HG02571 (cell line): ENCODE measurements at regions not wholly inside any gene's neighbourhood (a gene's known extent, or its start where the extent isn't known, plus 50 kb on each side); places are given as distances from the start of the nearest gene placed in this dataset.
"Not testable (repeated sequence)": the region's sequence is repeated elsewhere in the genome, so short reads cannot be mapped to it uniquely, and the experiment has no call there.

Experiments
- ATAC-seq: cut with Tn5 transposase; IDR thresholded peaks from one replicate; pipeline ENCODE4 v1.9.1; 2021; ENCODE audit warnings: mild to moderate bottlenecking, moderate library complexity; ENCODE audit not compliant: unreplicated experiment

DNA sequence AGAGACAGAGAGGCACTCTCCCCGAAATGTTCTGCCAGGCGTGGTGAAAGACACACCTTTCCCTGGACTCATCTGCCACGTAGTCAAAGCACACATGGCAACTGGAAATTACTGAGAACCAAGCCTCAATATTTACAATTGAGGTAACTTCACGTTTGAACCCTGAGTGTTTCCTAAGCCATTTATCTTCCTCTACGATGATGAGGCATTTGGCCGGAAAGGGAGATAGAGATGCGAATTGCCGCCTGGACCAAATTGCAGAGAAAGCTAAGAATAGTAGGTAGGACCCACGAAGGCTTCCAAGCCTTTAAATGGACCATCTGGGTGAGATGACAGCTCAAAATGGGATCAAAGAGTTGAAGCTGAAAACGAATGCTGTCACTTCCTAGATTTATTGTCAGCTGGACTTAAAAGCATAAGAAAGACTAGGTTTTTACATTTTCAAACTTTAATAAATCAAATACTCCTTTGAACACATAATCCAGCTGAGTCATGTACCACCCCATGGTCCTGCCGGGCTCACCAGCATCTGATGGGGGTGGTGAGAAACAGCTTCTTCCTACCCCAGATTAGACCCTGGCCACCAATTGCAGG is 135.6 kb upstream of the LYZL2 start:
- no peak for ATAC-seq

DNA sequence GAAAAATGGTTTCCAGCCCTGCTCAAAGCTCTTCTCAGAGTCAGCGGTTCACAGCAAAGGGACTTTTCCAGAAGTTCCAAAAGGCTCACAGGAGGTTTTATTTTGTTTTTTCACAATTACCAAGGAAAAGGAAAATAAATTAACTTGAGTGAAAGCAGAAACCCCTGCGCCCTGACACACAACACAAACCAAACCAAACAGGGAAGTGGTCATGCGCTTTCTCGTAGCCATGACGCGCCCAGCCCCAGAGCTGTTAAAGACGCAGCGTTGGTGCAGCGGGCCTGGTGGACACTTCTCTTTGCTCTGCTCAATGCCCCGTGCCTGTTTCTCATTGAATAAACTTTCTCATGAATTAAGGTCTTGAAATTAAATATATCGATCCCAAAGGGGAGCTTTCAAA is 134.4 kb upstream of the LYZL2 start:
- ATAC-seq = no peak

DNA sequence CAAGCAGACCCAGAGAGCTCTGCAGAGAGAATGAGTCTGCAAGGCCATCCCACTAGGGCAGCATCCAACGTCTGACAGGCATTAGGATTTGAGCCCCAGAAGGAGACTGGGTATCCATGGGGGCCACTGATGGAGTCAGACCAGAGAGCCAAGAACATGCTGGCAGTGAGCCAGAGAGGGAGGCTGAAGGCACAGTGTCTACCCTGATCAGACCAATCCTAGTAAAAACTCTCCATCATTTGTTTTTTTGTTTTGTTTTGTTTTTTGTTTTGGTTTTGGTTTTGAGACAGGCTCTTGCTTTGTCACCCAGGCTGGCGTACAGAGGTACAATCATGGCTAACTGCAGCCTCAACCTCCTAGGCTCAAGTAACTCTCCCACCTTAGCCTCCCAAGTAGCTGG is 133.1 kb upstream of the LYZL2 start:
- ATAC-seq = no peak

DNA sequence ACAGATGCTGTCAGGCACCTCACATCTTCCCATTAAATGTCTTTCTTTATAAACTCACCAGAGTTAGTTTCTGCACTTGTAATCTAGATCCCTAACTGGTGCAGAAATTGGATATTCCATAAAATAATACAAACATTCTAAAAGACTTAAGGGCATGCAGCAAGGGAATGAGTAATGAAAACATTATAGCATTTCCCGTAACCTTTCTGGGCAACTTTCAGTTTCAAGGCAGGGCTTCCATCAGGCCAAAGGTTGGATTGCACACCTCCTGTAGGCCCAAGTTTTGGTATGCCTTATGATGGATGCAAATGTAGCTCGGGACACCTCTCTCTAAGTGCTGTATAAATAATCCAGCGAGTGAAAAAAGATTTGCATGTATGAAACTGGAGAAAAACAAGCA is 129.9 kb upstream of the LYZL2 start:
- no peak for ATAC-seq

DNA sequence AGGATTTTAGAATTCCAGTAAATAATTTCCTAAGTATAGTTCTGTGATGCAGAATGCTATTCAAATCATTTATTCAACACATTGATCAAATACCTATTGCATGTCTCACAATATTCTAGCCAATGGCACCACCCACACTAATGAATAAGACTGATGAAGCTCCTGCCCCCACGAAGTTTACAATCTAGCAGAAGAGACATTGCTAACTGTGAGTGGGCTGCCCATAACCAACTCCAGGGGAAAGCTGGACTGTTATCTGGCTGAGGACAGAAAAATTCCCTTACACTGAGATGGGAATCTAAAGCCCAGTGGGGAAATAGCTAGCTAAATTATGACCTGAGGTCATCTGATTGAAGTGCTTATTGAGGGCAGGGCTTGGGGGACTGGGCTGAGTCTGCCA is 128.8 kb upstream of the LYZL2 start:
- ATAC-seq = no peak

DNA sequence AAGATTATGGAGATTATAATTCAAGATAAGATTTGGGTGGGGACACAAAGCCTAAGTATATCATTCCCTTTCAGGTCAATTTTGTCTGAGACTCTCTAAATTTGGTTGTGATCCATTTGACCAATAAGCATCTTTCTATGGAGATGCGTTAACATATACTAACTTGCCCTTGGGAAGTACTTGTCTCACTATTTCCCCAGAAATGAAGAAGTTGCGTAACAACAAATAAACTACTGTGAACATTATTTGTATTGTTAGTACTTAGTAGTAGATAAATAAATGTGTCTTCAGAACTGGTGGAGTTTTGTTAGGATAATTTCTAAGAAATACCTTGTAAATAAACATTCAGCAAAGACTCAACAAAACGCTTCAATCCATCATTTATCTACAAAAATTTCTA is 127.3 kb upstream of the LYZL2 start:
- ATAC-seq = no peak

DNA sequence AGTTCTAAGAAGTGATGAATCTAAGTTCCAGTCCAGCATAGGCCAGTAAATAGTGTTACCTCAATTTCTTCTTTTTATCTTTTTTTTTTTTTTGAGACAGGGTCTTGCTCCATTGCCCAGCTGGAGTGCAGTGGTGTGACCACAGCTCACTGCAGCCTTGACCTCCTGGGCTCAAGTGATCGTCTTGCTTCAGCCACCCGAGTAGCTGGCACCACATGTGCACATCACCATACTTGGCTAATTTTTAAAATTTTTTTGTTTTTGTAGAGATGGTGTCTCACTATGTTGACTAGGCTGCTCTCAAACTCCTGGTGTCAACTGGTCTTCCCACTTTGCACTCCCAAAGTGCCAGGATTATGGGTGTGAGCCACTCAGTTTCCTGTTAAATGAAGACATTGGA is 126.6 kb upstream of the LYZL2 start:
- ATAC-seq = no peak

DNA sequence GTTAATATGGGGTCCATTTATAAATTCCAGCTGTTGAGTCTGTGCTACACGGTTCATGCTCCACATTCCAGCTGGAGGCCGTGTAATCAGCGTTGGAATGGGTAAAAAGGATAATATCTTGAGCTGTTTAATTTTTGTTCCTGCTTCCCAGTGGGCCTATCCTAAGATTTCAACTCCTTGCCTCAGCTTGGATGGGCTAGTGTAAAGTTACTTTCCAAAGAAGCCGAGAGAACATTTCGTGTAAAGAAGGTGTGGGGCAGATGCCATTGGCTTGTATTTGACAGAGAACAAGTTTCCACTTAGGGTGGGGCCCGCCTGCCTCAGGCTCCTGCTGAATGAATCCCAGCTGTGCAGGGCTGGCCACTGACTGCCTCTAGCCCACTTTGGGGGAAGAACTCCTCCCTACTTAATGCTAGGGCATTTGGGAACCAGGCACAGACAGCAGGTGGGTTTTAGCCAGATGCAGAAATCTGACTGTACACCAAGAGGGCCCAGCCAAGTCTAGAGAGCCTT is 125.9 kb upstream of the LYZL2 start:
- ATAC-seq = no peak

DNA sequence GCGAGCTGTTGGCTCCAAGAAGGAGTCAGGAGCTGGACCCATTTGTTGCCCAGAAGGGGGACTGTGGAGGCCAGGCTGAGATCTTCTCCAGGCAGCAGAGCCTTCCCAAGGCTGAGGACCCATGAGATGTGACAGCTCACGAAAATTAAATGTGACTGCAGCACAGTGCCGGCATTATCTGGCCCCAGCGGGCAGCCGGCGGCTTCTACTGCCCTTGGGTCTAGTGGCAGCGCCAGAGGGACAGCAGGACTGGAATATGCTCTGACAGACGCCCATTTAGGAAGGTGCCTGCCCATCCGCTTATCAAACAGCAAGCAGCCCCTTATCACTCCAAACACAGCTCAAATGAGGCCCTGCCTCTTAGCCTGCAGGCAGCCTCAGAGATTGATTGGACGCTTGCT is 122.9 kb upstream of the LYZL2 start:
- ATAC-seq = no peak

DNA sequence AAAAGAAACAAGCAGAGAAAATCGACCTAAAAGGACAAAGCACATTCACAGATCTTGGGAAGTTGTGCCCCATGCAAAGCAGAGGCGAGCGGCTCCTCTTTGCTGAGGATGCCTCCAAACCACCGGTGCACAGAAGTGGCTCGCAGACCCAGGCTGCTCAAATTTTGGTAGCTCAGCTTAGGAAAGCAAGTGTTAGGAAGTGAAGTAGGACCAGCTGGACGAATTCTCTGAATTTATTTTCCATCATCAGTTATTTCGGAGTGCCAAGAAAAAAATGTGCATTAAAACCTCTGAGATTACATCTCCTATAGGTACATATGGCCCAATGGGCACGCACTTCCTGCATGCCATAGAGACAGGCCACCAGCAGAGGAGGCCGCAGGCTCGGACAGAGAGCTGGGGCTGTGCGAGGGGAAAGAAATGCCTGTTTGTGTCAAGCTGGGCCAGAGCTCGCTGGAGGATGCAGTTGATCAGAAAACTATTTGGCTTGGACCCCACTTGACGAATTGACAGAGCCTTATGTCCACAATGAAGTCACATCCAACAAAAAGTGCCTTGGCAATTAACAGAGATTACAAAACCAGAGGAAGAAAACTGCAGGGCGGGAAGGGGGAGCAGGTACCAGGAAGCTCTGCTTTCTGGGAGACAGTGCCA is 122.3 kb upstream of the LYZL2 start:
- no peak for ATAC-seq

DNA sequence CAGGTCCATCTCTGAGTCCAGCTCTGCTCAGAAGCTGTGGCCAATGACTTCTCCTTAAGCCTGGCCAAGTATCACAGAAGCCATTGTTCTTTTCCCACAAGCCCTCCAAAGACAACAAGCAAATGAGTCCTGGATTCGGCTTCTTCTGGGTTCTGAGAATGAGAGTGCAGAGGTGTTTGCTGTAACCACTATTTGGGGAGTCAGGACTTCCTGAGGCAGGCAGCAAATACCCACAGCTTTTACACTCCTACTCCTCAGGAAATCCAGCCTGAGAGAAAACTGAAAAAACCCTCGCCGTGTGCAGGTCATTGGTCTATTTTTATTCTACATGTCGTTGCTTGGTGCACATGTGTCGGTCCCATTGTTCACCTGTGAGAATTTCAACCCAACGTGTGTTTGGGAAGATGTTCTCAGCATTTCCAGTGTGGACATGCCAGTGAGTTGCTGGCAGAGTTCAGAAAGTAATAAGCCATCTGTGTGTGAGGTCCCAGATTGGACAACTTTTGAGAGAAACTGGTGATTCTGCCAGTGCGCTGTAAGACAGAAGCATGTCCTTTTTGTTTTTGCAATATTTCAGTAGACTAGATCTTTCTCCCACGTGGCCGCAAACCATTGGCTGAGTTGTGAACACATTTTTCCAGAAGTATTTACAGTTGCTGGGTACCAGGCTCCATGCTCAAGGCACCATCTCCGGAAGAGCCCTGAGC is 121.6 kb upstream of the LYZL2 start:
- ATAC-seq = no peak

DNA sequence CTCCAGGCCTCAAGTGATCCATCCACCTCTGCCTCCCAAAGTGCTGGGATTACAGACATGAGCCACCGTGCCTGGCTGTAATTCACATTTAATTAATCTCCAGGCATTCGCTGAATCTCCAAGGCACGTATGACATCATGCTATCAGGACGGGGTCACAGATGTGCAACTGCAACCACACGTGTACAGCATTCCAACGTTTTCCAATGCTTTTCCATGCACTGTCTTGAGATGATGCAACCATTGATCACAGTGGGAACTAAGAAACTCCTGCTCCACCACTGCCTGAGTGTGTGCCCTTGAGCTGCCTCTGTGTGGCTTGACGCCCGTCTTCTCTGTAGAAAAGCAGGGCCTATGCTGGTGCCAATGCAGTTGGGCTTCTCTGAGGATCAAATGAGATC is 119.8 kb upstream of the LYZL2 start:
- no peak for ATAC-seq

DNA sequence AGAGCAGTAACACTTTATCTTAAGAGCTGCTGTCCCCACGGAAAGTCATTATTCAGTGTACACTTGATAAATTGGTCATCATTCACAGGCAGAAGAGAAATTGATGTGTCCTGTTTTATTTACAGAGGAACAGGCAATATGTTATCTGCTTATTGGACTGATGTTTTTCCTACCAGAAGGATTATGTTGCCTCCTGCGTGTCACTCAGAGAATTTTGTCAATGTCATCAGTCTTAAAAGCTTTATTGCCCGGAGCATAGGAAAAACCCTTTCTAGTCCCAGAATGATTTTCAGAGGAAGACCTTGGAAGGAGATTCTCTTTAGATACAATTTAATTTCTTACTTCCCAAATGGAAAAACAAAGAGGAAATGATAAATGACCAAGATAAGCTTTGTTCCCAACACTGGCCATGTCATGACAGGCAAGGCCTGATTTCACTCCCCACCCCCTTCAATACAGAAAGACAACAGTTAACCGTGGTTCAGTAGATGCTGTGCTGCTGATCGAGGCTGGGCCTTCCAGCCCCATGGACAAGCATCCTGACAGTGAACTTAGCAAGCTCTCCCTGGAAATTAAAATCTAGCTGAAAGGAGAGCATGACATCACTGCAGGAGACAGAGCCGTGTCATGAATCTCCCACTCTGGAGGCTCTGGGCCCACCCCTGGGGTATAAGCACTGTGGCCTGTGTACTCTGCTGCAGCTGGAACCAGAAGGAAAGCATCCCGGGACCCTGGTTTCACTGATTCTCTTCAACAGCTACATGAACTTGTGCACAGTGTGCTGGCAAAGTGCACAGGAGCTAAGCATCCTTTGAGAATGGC is 118.8 kb upstream of the LYZL2 start:
- no peak for ATAC-seq

DNA sequence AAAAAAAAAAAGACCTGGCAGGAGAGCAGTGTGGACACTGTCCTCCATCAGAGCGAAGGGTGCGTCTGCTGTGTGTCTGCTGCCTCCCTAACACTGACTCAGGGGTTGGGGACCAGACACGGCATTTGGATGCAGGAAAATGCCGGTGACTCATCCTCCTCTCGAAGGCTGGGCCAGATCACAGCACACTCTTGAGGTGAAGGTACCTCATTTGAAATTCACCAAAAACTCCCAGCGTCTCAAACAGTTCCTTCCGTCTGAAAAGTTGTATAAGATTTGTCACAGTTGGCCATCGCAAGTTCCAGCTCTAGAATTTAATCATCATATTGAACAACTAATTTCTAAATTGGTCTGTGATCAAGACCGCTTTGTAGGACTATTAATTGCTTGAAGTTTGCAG is 118.1 kb upstream of the LYZL2 start:
- ATAC-seq = no peak

DNA sequence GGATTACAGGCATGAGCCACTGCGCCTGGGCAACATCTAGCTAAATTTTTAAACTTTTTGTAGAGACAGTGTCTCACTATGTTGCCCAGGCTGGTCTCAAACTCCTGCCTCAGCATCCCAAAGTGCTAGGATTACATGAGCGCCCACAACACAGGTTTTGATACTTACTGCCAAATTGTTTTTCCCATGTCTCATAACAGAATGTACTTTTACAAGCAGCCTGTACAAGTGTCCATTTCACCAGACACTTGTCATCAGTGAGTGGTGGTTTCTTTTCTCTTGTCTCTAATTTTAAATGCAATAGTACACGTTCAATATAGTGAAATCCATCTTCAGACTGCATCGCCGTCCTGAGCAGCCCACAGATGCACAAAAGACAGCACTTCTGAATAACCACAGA is 116.4 kb upstream of the LYZL2 start:
- no peak for ATAC-seq

DNA sequence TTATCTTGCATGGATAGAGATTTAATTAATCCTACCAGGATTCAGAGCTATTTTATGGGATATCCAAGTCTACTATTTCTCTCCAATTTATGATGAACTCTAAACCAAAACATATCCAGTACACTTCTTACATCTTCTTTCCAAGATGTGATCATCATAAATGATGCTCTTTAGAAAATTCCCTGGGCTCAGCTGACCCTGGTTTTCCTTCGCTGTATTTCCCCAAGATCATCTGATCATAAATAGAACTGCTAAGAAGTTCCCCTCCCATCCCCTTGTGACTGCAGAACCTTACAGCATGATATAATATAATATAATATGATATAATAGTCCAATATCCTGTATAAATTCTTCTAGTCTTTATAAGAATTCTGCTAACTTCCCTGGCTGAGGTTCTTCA is 114.6 kb upstream of the LYZL2 start:
- ATAC-seq = no peak

DNA sequence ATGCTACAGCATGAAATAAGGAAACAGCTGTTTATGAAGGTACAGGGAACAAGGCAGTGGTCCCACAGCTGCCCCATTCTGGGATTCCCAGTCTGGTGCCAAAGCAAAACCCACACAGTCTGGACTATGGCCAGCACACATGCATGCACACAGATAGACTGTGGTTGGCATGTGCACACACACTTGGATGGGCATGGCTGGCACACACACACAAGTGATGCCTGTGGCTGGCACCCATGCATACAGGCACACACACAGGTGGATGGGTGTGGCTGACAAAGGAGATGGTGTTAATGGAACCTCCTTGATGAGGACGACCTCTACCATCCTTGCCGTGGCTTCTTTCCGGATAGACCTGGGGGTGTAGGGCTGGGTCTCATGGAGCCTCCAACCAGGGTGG is 114.0 kb upstream of the LYZL2 start:
- ATAC-seq = no peak

DNA sequence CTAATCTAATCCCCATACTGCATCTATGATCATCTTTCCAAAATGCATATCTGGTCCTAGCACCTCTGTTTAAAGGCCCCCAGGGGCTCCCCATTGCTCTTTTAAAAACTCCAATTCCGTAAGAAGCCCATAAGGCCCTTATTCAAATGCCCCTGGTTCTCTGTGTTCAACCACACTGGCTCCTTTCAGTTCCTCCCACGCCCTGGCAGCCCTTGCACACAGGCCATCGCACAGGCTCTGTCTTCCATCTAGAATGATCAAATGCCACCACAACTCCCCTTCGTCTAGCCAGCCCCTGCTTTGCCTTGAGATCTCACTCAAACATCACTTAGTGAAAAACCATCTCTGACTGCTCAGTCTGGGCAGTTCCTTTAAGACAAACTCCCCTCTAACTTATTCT is 112.9 kb upstream of the LYZL2 start:
- ATAC-seq = peak; percentile 78

DNA sequence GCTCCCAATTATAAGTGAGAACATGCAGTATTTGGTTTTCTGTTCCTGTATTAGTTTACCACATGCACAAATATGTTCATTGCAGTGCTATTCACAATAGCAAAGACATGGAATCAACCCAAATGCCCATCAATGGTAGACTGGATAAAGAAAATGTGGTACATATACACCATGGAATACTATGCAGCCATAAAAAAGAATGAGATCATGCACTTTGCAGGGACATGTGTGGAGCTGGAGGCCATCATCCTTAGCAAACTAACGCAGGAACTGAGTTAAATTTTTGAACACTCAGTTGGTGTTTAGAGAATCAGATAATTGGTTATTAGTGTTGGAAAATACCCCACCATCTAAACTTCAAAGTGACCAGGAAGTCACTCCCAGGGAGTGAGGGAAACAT is 111.2 kb upstream of the LYZL2 start:
- ATAC-seq = not testable (repeated sequence)

DNA sequence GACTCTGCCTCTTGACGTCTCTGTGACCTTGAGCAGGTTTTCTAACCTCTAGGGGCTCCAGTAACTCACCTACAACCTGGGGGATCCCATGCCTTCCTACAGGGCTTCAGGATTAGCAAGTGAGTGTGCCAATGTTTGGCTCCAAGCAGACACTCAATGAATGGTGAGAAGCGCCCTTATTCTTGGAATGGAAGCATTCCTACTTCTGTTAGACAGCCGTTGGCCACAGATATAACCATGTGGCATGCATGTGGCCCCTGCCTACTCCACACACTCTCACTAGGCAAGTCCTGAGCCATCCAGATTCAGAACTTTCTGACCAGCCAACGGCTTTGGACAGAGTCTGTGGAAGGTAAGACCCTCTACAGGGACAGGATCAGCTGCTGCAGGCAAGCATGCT is 108.9 kb upstream of the LYZL2 start:
- no peak for ATAC-seq

DNA sequence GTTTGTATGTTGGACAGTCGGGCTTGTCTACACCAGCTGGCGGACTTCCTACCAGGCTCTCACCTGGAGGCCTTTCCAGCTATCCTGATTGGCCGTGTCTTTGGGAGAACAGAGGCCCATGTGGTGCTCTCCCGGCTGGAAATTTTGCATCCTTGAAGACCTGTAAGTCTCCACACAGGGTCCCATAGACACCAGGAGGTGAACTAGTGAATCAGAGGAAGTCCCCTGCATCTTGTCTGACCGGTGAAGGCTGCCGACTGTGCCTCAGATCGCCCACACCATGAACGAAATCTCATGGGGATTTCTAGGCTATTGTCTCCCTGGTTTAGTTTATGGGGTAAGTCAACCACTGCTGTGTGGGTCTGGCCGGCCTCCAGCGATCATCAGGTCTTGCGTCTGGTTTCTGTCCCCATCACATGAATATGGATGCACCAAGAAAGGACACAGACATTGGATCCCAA is 108.4 kb upstream of the LYZL2 start:
- ATAC-seq = peak; percentile 43
